HFF-Myc (cell line): ENCODE measurements at regions not wholly inside any gene's neighbourhood (a gene's known extent, or its start where the extent isn't known, plus 50 kb on each side); places are given as distances from the start of the nearest gene placed in this dataset.
"Not testable (repeated sequence)": the region's sequence is repeated elsewhere in the genome, so short reads cannot be mapped to it uniquely, and the experiment has no call there.

Experiments used
- DNase-seq: peaks from one replicate; pipeline ENCODE4 v3.0.0-alpha.2; 2011; ENCODE audit warnings: low read depth; ENCODE audit errors: extremely low read depth
- H3K4me3 ChIP-seq: replicated peaks from 2 replicates; pipeline ENCODE4 v1.5.1; 2011; ENCODE audit warnings: low read depth, mild to moderate bottlenecking, control low read depth, low read length
- CTCF ChIP-seq: IDR thresholded peaks from 2 replicates; pipeline ENCODE4 v1.5.1; 2012; ENCODE audit warnings: mild to moderate bottlenecking, low read depth, low read length, control low read depth; ENCODE audit errors: missing control alignments

GRCh38 chr2:236485519-236485918, 84.1 kb upstream of the ACKR3 start:
- H3K4me3 ChIP-seq = no peak overlapping the region
- no peak for DNase-seq

GRCh38 chr2:236489083-236489482, 80.5 kb upstream of the ACKR3 start:
- H3K4me3 ChIP-seq, DNase-seq: not testable (repeated sequence)

More at GRCh38 chr2:236485519-236485918, 84.1 kb upstream of the ACKR3 start:
- TF ChIP-seq CTCF = no peak

GRCh38 chr2:236489895-236490404, 79.7 kb upstream of the ACKR3 start:
- no peak for DNase-seq
- no peak overlapping the region for H3K4me3 ChIP-seq
- no peak for TF ChIP-seq CTCF

GRCh38 chr2:236496340-236496739, 73.3 kb upstream of the ACKR3 start:
- H3K4me3 ChIP-seq = no peak overlapping the region
- TF ChIP-seq CTCF = no peak
- no peak for DNase-seq

- no peak overlapping the region for H3K4me3 ChIP-seq
- no peak for DNase-seq
- TF ChIP-seq CTCF = no peak
Measured at GRCh38 chr2:236498369-236498768, 71.3 kb upstream of the ACKR3 start.

GRCh38 chr2:236499691-236500578, 69.7 kb upstream of the ACKR3 start:
- TF ChIP-seq CTCF = no peak
- no peak for DNase-seq
- H3K4me3 ChIP-seq = no peak overlapping the region

GRCh38 chr2:236501026-236501425, 68.6 kb upstream of the ACKR3 start:
- no peak for TF ChIP-seq CTCF
- no peak overlapping the region for H3K4me3 ChIP-seq
- no peak for DNase-seq
